Neutrophil (primary cell): ENCODE measurements at regions not wholly inside any gene's neighbourhood (a gene's known extent, or its start where the extent isn't known, plus 50 kb on each side); places are given as distances from the start of the nearest gene placed in this dataset.

Source experiments
- H3K27ac ChIP-seq: fragments of 200-600 bp; sonication (generic); 2 replicates; pipeline ENCODE4 v1.5.1; 2016; ENCODE audit warnings: mild to moderate bottlenecking, moderate library complexity
- H3K27me3 ChIP-seq: fragments of 200-600 bp; sonication (generic); 2 replicates; pipeline ENCODE4 v1.6.0; 2016; ENCODE audit warnings: mild to moderate bottlenecking
- H3K36me3 ChIP-seq: fragments of 200-600 bp; sonication (generic); 2 replicates; pipeline ENCODE4 v1.5.1; 2017
- H3K4me1 ChIP-seq, 2 experiments: fragments of 200-600 bp in 1 of 2; sonication (generic) in 1 of 2; 1 replicate in 1 of 2; 2 replicates in 1 of 2; pipeline versions ENCODE4 v1.5.1 to v1.6.1; 2013 to 2016; ENCODE audit warnings: low read depth in 1 of 2, low read length in 1 of 2, mild to moderate bottlenecking in 1 of 2, moderate library complexity in 1 of 2; ENCODE audit not compliant: control insufficient read depth in 1 of 2, insufficient read depth in 1 of 2
- H3K4me3 ChIP-seq, 2 experiments: fragments of 200-600 bp in 1 of 2; sonication (generic) in 1 of 2; 1 replicate in 1 of 2; 2 replicates in 1 of 2; pipeline ENCODE4 v1.5.1; 2013 to 2016; ENCODE audit warnings: low read depth in 1 of 2, low read length in 1 of 2, mild to moderate bottlenecking in 1 of 2, moderate library complexity in 1 of 2
- H3K9me3 ChIP-seq: fragments of 200-600 bp; sonication (generic); 2 replicates; pipeline ENCODE4 v1.5.1; 2016
- CTCF ChIP-seq: fragments of 200-600 bp; sonication (generic); IDR thresholded peaks from 2 replicates; pipeline ENCODE4 v1.5.1; 2016; ENCODE audit warnings: antibody characterized with exemption

GRCh38 chr12:82124711-82125380, 233.3 kb downstream of the CCDC59 start:
- H3K27ac ChIP-seq, result no peak overlapping the region

GRCh38 chr12:82121545-82121944, 236.6 kb downstream of the CCDC59 start:
- H3K27ac ChIP-seq, result no peak overlapping the region
- no peaks in the 10 kb centered on the region for H3K4me1 ChIP-seq
- H3K9me3 ChIP-seq, result no peaks in the 10 kb centered on the region
- no peaks in the 10 kb centered on the region for H3K27me3 ChIP-seq
- no peak for TF ChIP-seq CTCF
- H3K4me3 ChIP-seq, result no peak overlapping the region
- no peaks in the 10 kb centered on the region for H3K36me3 ChIP-seq

More at GRCh38 chr12:82124711-82125380, 233.3 kb downstream of the CCDC59 start:
- Histone ChIP-seq H3K4me3 (no peak overlapping the region), H3K36me3 (no peaks in the 10 kb centered on the region), H3K27me3 (no peaks in the 10 kb centered on the region), H3K9me3 (no peaks in the 10 kb centered on the region), H3K4me1 (no peaks in the 10 kb centered on the region)
- no peak for TF ChIP-seq CTCF

- Histone ChIP-seq H3K27ac (no peak overlapping the region), H3K36me3 (no peaks in the 10 kb centered on the region), H3K27me3 (no peaks in the 10 kb centered on the region), H3K4me1 (no peaks in the 10 kb centered on the region), H3K9me3 (no peaks in the 10 kb centered on the region), H3K4me3 (no peak overlapping the region)
- no peak for TF ChIP-seq CTCF
These were observed 237.3 kb downstream of the CCDC59 start for GRCh38 chr12:82120901-82121300.

- no peak for TF ChIP-seq CTCF
- H3K27me3 ChIP-seq, result no peaks in the 10 kb centered on the region
- no peaks in the 10 kb centered on the region for H3K9me3 ChIP-seq
- H3K4me1 ChIP-seq, result no peaks in the 10 kb centered on the region
- no peak overlapping the region for H3K4me3 ChIP-seq
- no peaks in the 10 kb centered on the region for H3K36me3 ChIP-seq
- no peak overlapping the region for H3K27ac ChIP-seq
These were observed 248.9 kb downstream of the CCDC59 start for GRCh38 chr12:82109243-82109642.

GRCh38 chr12:82108615-82109014, 249.6 kb downstream of the CCDC59 start:
- H3K4me1 ChIP-seq, result no peaks in the 10 kb centered on the region
- no peaks in the 10 kb centered on the region for H3K27me3 ChIP-seq
- no peak overlapping the region for H3K27ac ChIP-seq
- no peak overlapping the region for H3K4me3 ChIP-seq
- no peak for TF ChIP-seq CTCF
- H3K36me3 ChIP-seq, result no peaks in the 10 kb centered on the region
- no peaks in the 10 kb centered on the region for H3K9me3 ChIP-seq
